GM21367 (cell line): ENCODE measurements at regions not wholly inside any gene's neighbourhood (a gene's known extent, or its start where the extent isn't known, plus 50 kb on each side); places are given as distances from the start of the nearest gene placed in this dataset.
"Not testable (repeated sequence)": the region's sequence is repeated elsewhere in the genome, so short reads cannot be mapped to it uniquely, and the experiment has no call there.

Experiments used
- ATAC-seq: cut with Tn5 transposase; IDR thresholded peaks from one replicate; pipeline ENCODE4 v1.9.1; 2021; ENCODE audit not compliant: unreplicated experiment

GRCh38 chr5:17034992-17035391, 98.9 kb upstream of the MYO10 start:
- ATAC-seq, result not testable (repeated sequence)

- no peak for ATAC-seq
These were observed 101.7 kb upstream of the MYO10 start for GRCh38 chr5:17037751-17038150.

GRCh38 chr5:17039170-17039569, 103.1 kb upstream of the MYO10 start:
- no peak for ATAC-seq

- ATAC-seq, result no peak
These were observed 106.0 kb upstream of the MYO10 start for GRCh38 chr5:17042041-17042440.

- ATAC-seq, result no peak
These were observed 110.2 kb upstream of the MYO10 start for GRCh38 chr5:17046320-17046719.

GRCh38 chr5:17050236-17050635, 114.1 kb upstream of the MYO10 start:
- no peak for ATAC-seq

- ATAC-seq, result no peak
These were observed 118.8 kb upstream of the MYO10 start for GRCh38 chr5:17054911-17055310.

- no peak for ATAC-seq
These were observed 120.1 kb upstream of the MYO10 start for GRCh38 chr5:17056141-17056631.

GRCh38 chr5:17058438-17058837, 122.3 kb upstream of the MYO10 start:
- ATAC-seq, result no peak

GRCh38 chr5:17061973-17062470, 125.9 kb upstream of the MYO10 start:
- ATAC-seq, result no peak

- ATAC-seq, result not testable (repeated sequence)
These were observed 126.7 kb upstream of the MYO10 start for GRCh38 chr5:17062741-17063140.

- ATAC-seq, result no peak
These were observed 128.2 kb upstream of the MYO10 start for GRCh38 chr5:17064241-17064640.

- ATAC-seq, result no peak
These were observed 129.4 kb upstream of the MYO10 start for GRCh38 chr5:17065458-17065857.

- not testable (repeated sequence) for ATAC-seq
These were observed 129.9 kb upstream of the MYO10 start for GRCh38 chr5:17066026-17066425.

- ATAC-seq, result no peak
These were observed 131.7 kb upstream of the MYO10 start for GRCh38 chr5:17067657-17068392.

- no peak for ATAC-seq
These were observed 134.0 kb upstream of the MYO10 start for GRCh38 chr5:17069995-17070511.

GRCh38 chr5:17070647-17071046, 134.6 kb upstream of the MYO10 start:
- ATAC-seq, result no peak

GRCh38 chr5:17075236-17075635, 139.1 kb upstream of the MYO10 start:
- no peak for ATAC-seq

GRCh38 chr5:17076272-17076671, 140.2 kb upstream of the MYO10 start:
- no peak for ATAC-seq

- no peak for ATAC-seq
These were observed 139.8 kb upstream of the BASP1 start for GRCh38 chr5:17077440-17078233.

GRCh38 chr5:17079562-17079961, 137.9 kb upstream of the BASP1 start:
- no peak for ATAC-seq

GRCh38 chr5:17080361-17080760, 137.1 kb upstream of the BASP1 start:
- ATAC-seq, result no peak
